CD14-positive monocyte (primary cell): ENCODE measurements at regions not wholly inside any gene's neighbourhood (a gene's known extent, or its start where the extent isn't known, plus 50 kb on each side); places are given as distances from the start of the nearest gene placed in this dataset.

ENCODE experiments used
- DNase-seq, 3 donors: peaks; one replicate each; pipeline ENCODE4 v3.0.0-alpha.2; 2011 to 2022
- H2AFZ ChIP-seq: 2 replicates; pipeline ENCODE4 v1.6.0; 2012; ENCODE audit warnings: mild to moderate bottlenecking, low read depth, low read length, inconsistent platforms; ENCODE audit not compliant: insufficient read depth, poor library complexity, severe bottlenecking
- H3K27ac ChIP-seq, 2 donors: 1 replicate in 1 of 2; 2 replicates in 1 of 2; pipeline ENCODE4 v1.5.1; 2012 to 2013; ENCODE audit warnings: low read length in 2 of 2, control low read depth in 1 of 2, inconsistent platforms in 1 of 2, low read depth in 1 of 2, mild to moderate bottlenecking in 1 of 2
- H3K27me3 ChIP-seq, 2 donors: one replicate each; pipeline versions ENCODE4 v1.6.0 to v1.6.1; 2011 to 2013; ENCODE audit warnings: low read length in 2 of 2; ENCODE audit not compliant: control insufficient read depth in 2 of 2, insufficient read depth in 2 of 2
- H3K36me3 ChIP-seq, 2 donors: replicated peaks in 1 of 2; 1 replicate in 1 of 2; 2 replicates in 1 of 2; pipeline versions ENCODE4 v1.5.1 to v1.6.1; 2012 to 2013; ENCODE audit warnings: low read length in 2 of 2, control low read depth in 1 of 2, inconsistent platforms in 1 of 2, mild to moderate bottlenecking in 1 of 2; ENCODE audit not compliant: insufficient read depth in 2 of 2, control insufficient read depth in 1 of 2
- H3K4me1 ChIP-seq, 2 donors: 1 replicate in 1 of 2; 2 replicates in 1 of 2; pipeline versions ENCODE4 v1.5.1 to v1.6.1; 2012 to 2013; ENCODE audit warnings: low read length in 2 of 2, control low read depth in 1 of 2, inconsistent platforms in 1 of 2, mild to moderate bottlenecking in 1 of 2, moderate library complexity in 1 of 2; ENCODE audit not compliant: insufficient read depth in 2 of 2, control insufficient read depth in 1 of 2
- H3K4me2 ChIP-seq: replicated peaks from 2 replicates; pipeline ENCODE3; 2012; ENCODE audit warnings: low read length, moderate library complexity, mild to moderate bottlenecking; ENCODE audit not compliant: poor library complexity, severe bottlenecking; ENCODE audit errors: extremely low read depth
- H3K4me3 ChIP-seq, 3 experiments: fragments of 200-600 bp in 1 of 3; sonication (generic) in 1 of 3; replicated peaks in 1 of 3; 1 replicate in 2 of 3; 2 replicates in 1 of 3; pipeline ENCODE4 v1.5.1; 2011 to 2013; ENCODE audit warnings: low read length in 3 of 3, mild to moderate bottlenecking in 3 of 3, control low read depth in 2 of 3, low read depth in 2 of 3, inconsistent platforms in 1 of 3, moderate library complexity in 1 of 3
- H3K79me2 ChIP-seq: 2 replicates; pipeline ENCODE4 v1.6.0; 2012; ENCODE audit warnings: mild to moderate bottlenecking, control low read depth, inconsistent platforms, low read length, moderate library complexity; ENCODE audit not compliant: insufficient read depth
- H3K9ac ChIP-seq: 2 replicates; pipeline ENCODE4 v1.6.0; 2017; ENCODE audit warnings: low read length, mild to moderate bottlenecking; ENCODE audit not compliant: insufficient read depth, poor library complexity, severe bottlenecking
- H3K9me3 ChIP-seq, 2 donors: replicated peaks in 1 of 2; 1 replicate in 1 of 2; 2 replicates in 1 of 2; pipeline versions ENCODE4 v1.5.1 to v1.6.1; 2012 to 2013; ENCODE audit warnings: low read length in 2 of 2, control low read depth in 1 of 2; ENCODE audit not compliant: control insufficient read depth in 1 of 2, insufficient read depth in 1 of 2
- H4K20me1 ChIP-seq: 2 replicates; pipeline ENCODE4 v1.6.0; 2012; ENCODE audit warnings: mild to moderate bottlenecking, low read length, control low read depth, moderate library complexity; ENCODE audit not compliant: insufficient read depth
- H3K27ac Mint-ChIP-seq, 7 donors: one replicate each; pipeline ENCODE4 v1.8.0; 2020; ENCODE audit warnings: mild to moderate bottlenecking in 7 of 7, mixed read lengths in 7 of 7, moderate library complexity in 6 of 7, inconsistent platforms in 2 of 7
- H3K27me3 Mint-ChIP-seq, 3 donors: one replicate each; pipeline ENCODE4 v1.8.0; 2021 to 2022; ENCODE audit warnings: low read depth in 3 of 3, mild to moderate bottlenecking in 3 of 3, mixed read lengths in 3 of 3, moderate library complexity in 3 of 3, inconsistent platforms in 1 of 3
- H3K36me3 Mint-ChIP-seq, 2 donors: one replicate each; pipeline ENCODE4 v1.8.0; 2020; ENCODE audit warnings: mixed read lengths in 2 of 2, inconsistent platforms in 1 of 2, mild to moderate bottlenecking in 1 of 2
- H3K4me1 Mint-ChIP-seq: one replicate; pipeline ENCODE4 v1.8.0; 2020; ENCODE audit warnings: mild to moderate bottlenecking, mixed read lengths
- H3K4me3 Mint-ChIP-seq, 2 donors: one replicate each; pipeline ENCODE4 v1.8.0; 2020; ENCODE audit warnings: mild to moderate bottlenecking in 2 of 2, mixed read lengths in 2 of 2, moderate library complexity in 1 of 2
- H3K9me3 Mint-ChIP-seq, 7 donors: one replicate each; pipeline ENCODE4 v1.8.0; 2020 to 2022; ENCODE audit warnings: mixed read lengths in 7 of 7, mild to moderate bottlenecking in 6 of 7, moderate library complexity in 6 of 7, inconsistent platforms in 2 of 7
- WGBS: methylation state at CpG from one replicate; pipeline ENCODE4 v1.1.5; 2013; ENCODE audit warnings: missing lambda C conversion rate; ENCODE audit not compliant: insufficient coverage; 5-methylcytosine and 5-hydroxymethylcytosine counted together
- intact Hi-C, 2 donors: fragments of 100-400 bp; cut with micrococcal nuclease; formaldehyde crosslinking; loops; one replicate each; pipeline versions ENCODE4 v1.15.0 to v1.15.1; 2023
- TF ChIP-seq, protein P1 (sequence below): fragments of 200-600 bp; IDR thresholded peaks from one replicate; pipeline ENCODE4 v1.8.0; 2022; ENCODE audit warnings: antibody characterized with exemption, mild to moderate bottlenecking

DNA sequence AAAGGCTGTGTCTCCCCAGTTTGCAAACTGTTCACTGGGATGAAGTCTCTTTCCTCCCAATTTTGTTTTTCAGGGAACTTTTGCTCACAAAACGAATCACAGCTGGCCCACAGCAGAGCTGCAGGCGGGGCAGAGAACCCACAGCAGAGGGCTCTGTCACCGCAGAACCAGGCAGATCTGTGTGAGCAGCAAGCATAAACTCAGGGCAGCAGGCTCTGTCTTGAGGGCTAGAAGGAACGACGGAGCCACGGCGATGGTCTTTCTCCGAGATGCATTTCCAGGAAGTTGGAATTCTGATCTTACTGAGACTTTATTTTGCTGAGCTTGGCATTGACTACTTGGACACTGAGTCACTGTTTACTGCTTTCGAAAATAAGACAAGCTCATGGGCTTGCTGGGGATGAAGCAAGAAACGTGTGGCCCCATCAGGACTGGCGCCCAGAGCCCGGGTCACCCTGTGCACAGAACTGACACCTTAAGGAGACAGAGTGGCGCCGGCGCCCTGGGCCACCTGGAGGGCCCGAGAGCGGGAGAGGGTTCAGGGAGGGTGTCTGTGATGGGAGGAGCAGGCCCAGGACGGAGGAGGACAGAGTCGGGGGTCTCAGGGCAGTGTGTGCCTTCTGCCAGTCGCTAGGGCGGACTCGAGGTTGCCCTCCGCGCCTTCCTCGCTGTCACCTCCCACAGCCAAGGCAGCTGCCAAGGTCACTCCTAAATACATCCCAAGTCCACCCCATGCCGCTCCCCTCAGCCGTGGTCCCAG is 106.3 kb upstream of the NXT1 start:
- H3K79me2 ChIP-seq = no peaks in the 10 kb centered on the region
- no peaks in the 10 kb centered on the region for H4K20me1 ChIP-seq
- no peak overlapping the region for H2AFZ ChIP-seq
- peaks cover 16% of the 10 kb centered on the region for H3K4me1 Mint-ChIP-seq
- intact Hi-C loops = loop anchor here in 1 of 2 donors (10.0 kb wide), 1 partner anchor 560 kb away; no protein-coding TSS in a partner anchor
- 95% methylated on average over 21 of the region's 27 CpGs for WGBS
- H3K27me3 Mint-ChIP-seq = peaks cover 0 to 13% (median 0%) of the 10 kb centered on the region in 3 donors
- peaks cover 1 to 6% (median 2%) of the 10 kb centered on the region in 7 donors for H3K9me3 Mint-ChIP-seq
- H3K27ac ChIP-seq = no peak overlapping the region
- H3K4me1 ChIP-seq = peaks cover 0 to 9% of the 10 kb centered on the region in 2 donors
- H3K27ac Mint-ChIP-seq = peak overlapping the region in 1 of 7 donors; percentile 60
- no peak overlapping the region for H3K9ac ChIP-seq
- TF ChIP-seq, protein P1, sequence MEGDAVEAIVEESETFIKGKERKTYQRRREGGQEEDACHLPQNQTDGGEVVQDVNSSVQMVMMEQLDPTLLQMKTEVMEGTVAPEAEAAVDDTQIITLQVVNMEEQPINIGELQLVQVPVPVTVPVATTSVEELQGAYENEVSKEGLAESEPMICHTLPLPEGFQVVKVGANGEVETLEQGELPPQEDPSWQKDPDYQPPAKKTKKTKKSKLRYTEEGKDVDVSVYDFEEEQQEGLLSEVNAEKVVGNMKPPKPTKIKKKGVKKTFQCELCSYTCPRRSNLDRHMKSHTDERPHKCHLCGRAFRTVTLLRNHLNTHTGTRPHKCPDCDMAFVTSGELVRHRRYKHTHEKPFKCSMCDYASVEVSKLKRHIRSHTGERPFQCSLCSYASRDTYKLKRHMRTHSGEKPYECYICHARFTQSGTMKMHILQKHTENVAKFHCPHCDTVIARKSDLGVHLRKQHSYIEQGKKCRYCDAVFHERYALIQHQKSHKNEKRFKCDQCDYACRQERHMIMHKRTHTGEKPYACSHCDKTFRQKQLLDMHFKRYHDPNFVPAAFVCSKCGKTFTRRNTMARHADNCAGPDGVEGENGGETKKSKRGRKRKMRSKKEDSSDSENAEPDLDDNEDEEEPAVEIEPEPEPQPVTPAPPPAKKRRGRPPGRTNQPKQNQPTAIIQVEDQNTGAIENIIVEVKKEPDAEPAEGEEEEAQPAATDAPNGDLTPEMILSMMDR = no peak
- no peak for DNase-seq
- no peaks in the 10 kb centered on the region for H3K27me3 ChIP-seq
- no peak overlapping the region for H3K4me3 ChIP-seq
- H3K4me2 ChIP-seq = no peak overlapping the region
- no peaks in the 10 kb centered on the region for H3K36me3 ChIP-seq
- H3K9me3 ChIP-seq = no peaks in the 10 kb centered on the region
- H3K4me3 Mint-ChIP-seq = no peak overlapping the region
- peaks cover 0 to 1% of the 10 kb centered on the region in 2 donors for H3K36me3 Mint-ChIP-seq

DNA sequence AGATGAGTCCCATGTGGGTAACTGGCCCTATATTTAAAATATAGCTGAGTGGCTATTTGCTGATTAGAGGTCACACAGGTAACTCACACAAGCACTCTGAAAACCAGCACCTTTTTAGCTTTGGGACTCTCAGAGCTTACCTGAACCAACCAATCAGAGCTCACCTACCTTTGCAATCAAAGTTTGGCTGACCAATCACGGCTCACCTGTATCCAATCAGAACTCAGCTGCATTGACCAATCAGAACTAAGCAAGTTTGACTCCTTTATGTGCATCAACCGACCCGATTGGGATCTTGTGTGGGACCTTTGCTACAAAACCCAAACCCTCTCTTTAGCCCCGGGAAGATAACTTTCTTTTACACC is 106.8 kb upstream of the NXT1 start:
- peaks cover 5 to 11% (median 6%) of the 10 kb centered on the region in 7 donors for H3K9me3 Mint-ChIP-seq
- H3K4me1 Mint-ChIP-seq = peaks cover 16% of the 10 kb centered on the region
- H3K27ac Mint-ChIP-seq = no peak overlapping the region
- H3K36me3 ChIP-seq = no peaks in the 10 kb centered on the region
- no peaks in the 10 kb centered on the region for H3K9me3 ChIP-seq
- no peak for DNase-seq
- peaks cover under 1 to 13% (median 5%) of the 10 kb centered on the region in 3 donors for H3K27me3 Mint-ChIP-seq
- H2AFZ ChIP-seq = no peak overlapping the region
- no peak overlapping the region for H3K4me3 ChIP-seq
- H3K4me1 ChIP-seq = peaks cover 0 to 9% of the 10 kb centered on the region in 2 donors
- H3K4me3 Mint-ChIP-seq = no peak overlapping the region
- H3K9ac ChIP-seq = no peak overlapping the region
- intact Hi-C loops = loop anchor here in 1 of 2 donors (10.0 kb wide), 1 partner anchor 559 kb away; no protein-coding TSS in a partner anchor
- H4K20me1 ChIP-seq = no peaks in the 10 kb centered on the region
- H3K27me3 ChIP-seq = no peaks in the 10 kb centered on the region
- WGBS = 95% methylated on average over 4 of the region's 4 CpGs
- H3K79me2 ChIP-seq = no peaks in the 10 kb centered on the region
- H3K27ac ChIP-seq = no peak overlapping the region
- H3K36me3 Mint-ChIP-seq = peaks cover 0 to 2% of the 10 kb centered on the region in 2 donors
- TF ChIP-seq, protein P1 = no peak
- H3K4me2 ChIP-seq = no peak overlapping the region
